H1 (cell line): ENCODE measurements at regions not wholly inside any gene's neighbourhood (a gene's known extent, or its start where the extent isn't known, plus 50 kb on each side); places are given as distances from the start of the nearest gene placed in this dataset.

Experiments
- NRF1 ChIP-seq: IDR thresholded peaks from 2 replicates; pipeline ENCODE4 v1.6.1; 2011; ENCODE audit warnings: mild to moderate bottlenecking, low read depth, low read length, improper control_type of control experiment

DNA sequence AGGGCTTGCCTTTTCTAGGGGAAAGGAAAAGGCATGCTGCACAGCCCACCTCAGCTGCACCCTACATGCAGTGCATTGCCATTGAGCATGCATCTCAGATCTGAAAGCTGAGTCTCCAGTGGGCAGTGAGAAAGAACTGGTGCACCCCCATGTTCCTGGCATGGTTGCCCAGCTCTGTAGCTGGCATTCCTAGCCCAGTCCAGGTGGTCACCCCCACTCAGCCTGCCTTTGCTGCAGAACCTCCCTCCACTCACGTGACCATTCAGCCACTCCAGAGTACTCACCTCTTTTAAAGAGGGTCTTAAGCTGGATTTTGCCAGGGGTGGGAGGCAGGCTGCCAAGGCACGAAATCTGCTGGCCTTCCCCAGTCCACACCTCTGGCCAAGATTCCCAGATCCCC, 208.6 kb upstream of the TOPAZ1 start (continued):
- no peak for TF ChIP-seq NRF1
- TF ChIP-seq, all 59 proteins: peak for 0
